ENCODE measurements at regions not wholly inside any gene's neighbourhood (a gene's known extent, or its start where the extent isn't known, plus 50 kb on each side); places are given as distances from the start of the nearest gene placed in this dataset.

GRCh38 chr11:101277036-101277435 lies 147.4 kb upstream of the PGR start:
- Histone ChIP-seq H3K4me3 (no peak overlapping the region), H3K4me2 (ENCODE audit: unreplicated experiment) (no peak overlapping the region), H3K79me2 (ENCODE audit: insufficient read depth) (no peaks in the 10 kb centered on the region), H2AFZ (no peak overlapping the region), H3K36me3 (ENCODE audit: low read depth) (no peaks in the 10 kb centered on the region), H3K9me3 (ENCODE audit: low read depth) (no peaks in the 10 kb centered on the region), H3K4me1 (ENCODE audit: insufficient read depth) (no peaks in the 10 kb centered on the region), H3K9ac (no peak overlapping the region), H3K27me3 (replicated peaks; ENCODE audit: insufficient read depth) (no peaks in the 10 kb centered on the region), H3F3A (ENCODE audit: insufficient read depth) (no peaks in the 10 kb centered on the region), H3K27ac (no peak overlapping the region), H3K9me2 (ENCODE audit: insufficient read depth) (no peaks in the 10 kb centered on the region), H4K20me1 (ENCODE audit: insufficient read depth) (no peaks in the 10 kb centered on the region)
- WGBS, 2 experiments (ENCODE audit: low coverage in 1 of 2, low lambda C conversion rate in 2 of 2, missing lambda C conversion rate in 2 of 2), result 57 to 71% methylated on average over 1 of the region's 1 CpG
- no peak for TF ChIP-seq EZH2phosphoT487 (IDR thresholded peaks at IDR 0.05; ENCODE audit: insufficient read depth, low read depth)
- no peak for TF ChIP-seq EZH2 (IDR thresholded peaks at IDR 0.05; ENCODE audit: insufficient read depth, poor library complexity, severe bottlenecking)
- in situ Hi-C loops (cut with MboI), result no loop called here
- no peak for DNase-seq

DNA sequence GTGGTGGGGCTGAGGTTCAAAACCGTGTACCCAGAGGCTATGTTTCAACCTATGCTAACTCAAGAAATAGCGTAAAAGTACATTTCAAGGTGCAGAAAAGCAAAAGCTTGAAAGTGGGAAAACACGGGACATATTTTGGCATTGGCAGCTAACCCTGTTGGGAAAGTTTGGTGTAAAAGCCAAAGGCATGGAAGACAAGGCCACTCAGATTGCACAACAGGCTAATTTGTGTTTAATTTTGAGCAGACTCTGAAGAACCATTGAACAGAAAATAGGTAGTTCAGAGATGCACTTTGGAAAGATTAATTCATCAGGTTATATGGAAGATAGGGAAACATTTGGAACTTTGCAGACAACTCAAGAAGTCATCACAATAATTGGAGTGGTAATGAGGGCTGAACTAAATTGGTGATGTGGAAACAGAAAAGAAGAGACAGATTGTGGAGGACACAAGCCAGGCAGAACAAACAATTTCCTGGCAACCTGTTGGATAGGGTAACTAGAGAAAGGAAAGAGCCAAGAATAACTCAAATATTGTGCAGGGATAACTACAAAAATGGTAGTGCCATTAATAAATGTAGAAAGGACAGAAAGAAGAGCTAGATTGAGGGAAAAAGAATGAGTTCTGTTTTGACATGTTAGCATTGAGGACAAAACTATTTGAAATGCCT lies 140.5 kb upstream of the PGR start:
- Histone ChIP-seq H3K4me1 (ENCODE audit: insufficient read depth) (no peaks in the 10 kb centered on the region), H3K9me2 (ENCODE audit: insufficient read depth) (no peaks in the 10 kb centered on the region), H3K4me3 (no peak overlapping the region), H3F3A (ENCODE audit: insufficient read depth) (no peaks in the 10 kb centered on the region), H3K4me2 (ENCODE audit: unreplicated experiment) (no peak overlapping the region), H3K9ac (no peak overlapping the region), H3K36me3 (ENCODE audit: low read depth) (no peaks in the 10 kb centered on the region), H2AFZ (no peak overlapping the region), H3K27me3 (replicated peaks; ENCODE audit: insufficient read depth) (no peaks in the 10 kb centered on the region), H3K9me3 (ENCODE audit: low read depth) (no peaks in the 10 kb centered on the region), H3K27ac (no peak overlapping the region), H4K20me1 (ENCODE audit: insufficient read depth) (no peaks in the 10 kb centered on the region), H3K79me2 (ENCODE audit: insufficient read depth) (no peaks in the 10 kb centered on the region)
- 41 to 45% methylated on average over 3 of the region's 3 CpGs for WGBS, 2 experiments (ENCODE audit: low coverage in 1 of 2, low lambda C conversion rate in 2 of 2, missing lambda C conversion rate in 2 of 2)
- in situ Hi-C loops (cut with MboI), result no loop called here
- TF ChIP-seq EZH2phosphoT487 (IDR thresholded peaks at IDR 0.05; ENCODE audit: insufficient read depth, low read depth), result no peak
- TF ChIP-seq EZH2 (IDR thresholded peaks at IDR 0.05; ENCODE audit: insufficient read depth, poor library complexity, severe bottlenecking), result no peak
- no peak for DNase-seq

DNA sequence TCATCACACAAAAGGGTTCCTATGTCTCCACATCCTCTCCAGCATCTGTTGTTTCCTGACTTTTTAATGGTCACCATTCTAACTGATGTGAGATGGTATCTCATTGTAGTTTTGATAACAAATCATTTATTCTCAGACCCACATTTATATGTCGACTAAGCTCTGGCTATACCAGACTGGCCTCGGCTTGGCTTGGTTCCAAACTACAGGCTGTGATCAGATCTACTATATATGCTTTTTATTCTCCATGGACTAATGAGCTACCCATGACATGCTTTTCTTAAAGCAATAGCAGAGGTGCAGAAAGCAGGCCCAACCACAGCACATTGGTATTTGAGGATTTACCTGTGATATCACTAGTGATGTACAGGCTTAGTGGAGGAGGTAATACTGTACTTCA lies 139.8 kb upstream of the PGR start:
- Histone ChIP-seq H3K4me3 (no peak overlapping the region), H3K27me3 (replicated peaks; ENCODE audit: insufficient read depth) (no peaks in the 10 kb centered on the region), H3K4me2 (ENCODE audit: unreplicated experiment) (no peak overlapping the region), H3K36me3 (ENCODE audit: low read depth) (no peaks in the 10 kb centered on the region), H4K20me1 (ENCODE audit: insufficient read depth) (no peaks in the 10 kb centered on the region), H3K4me1 (ENCODE audit: insufficient read depth) (no peaks in the 10 kb centered on the region), H2AFZ (no peak overlapping the region), H3K9me2 (ENCODE audit: insufficient read depth) (no peaks in the 10 kb centered on the region), H3K9ac (no peak overlapping the region), H3K9me3 (ENCODE audit: low read depth) (no peaks in the 10 kb centered on the region), H3K79me2 (ENCODE audit: insufficient read depth) (no peaks in the 10 kb centered on the region), H3K27ac (no peak overlapping the region), H3F3A (ENCODE audit: insufficient read depth) (no peaks in the 10 kb centered on the region)
- in situ Hi-C loops (cut with MboI), result no loop called here
- DNase-seq, result no peak
- TF ChIP-seq EZH2 (IDR thresholded peaks at IDR 0.05; ENCODE audit: insufficient read depth, poor library complexity, severe bottlenecking) (no peak), EZH2phosphoT487 (IDR thresholded peaks at IDR 0.05; ENCODE audit: insufficient read depth, low read depth) (no peak)
- 30 to 31% methylated on average over 2 of the region's 2 CpGs for WGBS, 2 experiments (ENCODE audit: low coverage in 1 of 2, low lambda C conversion rate in 2 of 2, missing lambda C conversion rate in 2 of 2)

- no peaks in the 10 kb centered on the region for H3K9me3 ChIP-seq (ENCODE audit: low read depth)
- no peaks in the 10 kb centered on the region for H3K4me1 ChIP-seq (ENCODE audit: insufficient read depth)
- H3F3A ChIP-seq (ENCODE audit: insufficient read depth), result no peaks in the 10 kb centered on the region
- H3K9me2 ChIP-seq (ENCODE audit: insufficient read depth), result no peaks in the 10 kb centered on the region
- H3K36me3 ChIP-seq (ENCODE audit: low read depth), result no peaks in the 10 kb centered on the region
- no peaks in the 10 kb centered on the region for H3K27me3 ChIP-seq (replicated peaks; ENCODE audit: insufficient read depth)
- H3K27ac ChIP-seq, result no peak overlapping the region
- no peak overlapping the region for H2AFZ ChIP-seq
- H4K20me1 ChIP-seq (ENCODE audit: insufficient read depth), result no peaks in the 10 kb centered on the region
- H3K4me2 ChIP-seq (ENCODE audit: unreplicated experiment), result no peak overlapping the region
- H3K9ac ChIP-seq, result no peak overlapping the region
- in situ Hi-C loops (cut with MboI), result no loop called here
- TF ChIP-seq EZH2phosphoT487 (IDR thresholded peaks at IDR 0.05; ENCODE audit: insufficient read depth, low read depth), result no peak
- H3K4me3 ChIP-seq, result no peak overlapping the region
- no peaks in the 10 kb centered on the region for H3K79me2 ChIP-seq (ENCODE audit: insufficient read depth)
- DNase-seq, result no peak
These were observed 138.0 kb upstream of the PGR start for GRCh38 chr11:101267654-101268053.

DNA sequence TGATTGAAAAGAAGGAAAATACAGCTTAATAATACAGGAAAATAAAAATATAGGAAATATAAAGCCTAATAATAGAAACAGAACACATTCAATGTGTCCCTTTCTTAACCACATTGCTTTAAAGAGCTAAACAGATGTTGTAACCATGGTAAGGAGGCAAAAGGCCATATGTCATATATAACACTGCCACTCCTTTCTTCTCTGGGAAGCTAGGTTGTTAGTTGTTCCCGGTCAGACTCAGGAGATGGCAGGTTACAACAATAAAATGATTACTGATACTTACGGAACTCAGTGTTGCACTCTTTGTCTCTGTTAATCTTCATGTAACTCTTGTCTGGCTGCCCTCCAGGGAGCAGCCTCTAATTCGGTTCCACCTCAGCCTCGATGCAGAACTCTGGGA lies 134.7 kb upstream of the PGR start:
- H3F3A ChIP-seq (ENCODE audit: insufficient read depth), result no peaks in the 10 kb centered on the region
- no peaks in the 10 kb centered on the region for H3K9me3 ChIP-seq (ENCODE audit: low read depth)
- H3K79me2 ChIP-seq (ENCODE audit: insufficient read depth), result no peaks in the 10 kb centered on the region
- TF ChIP-seq EZH2 (IDR thresholded peaks at IDR 0.05; ENCODE audit: insufficient read depth, poor library complexity, severe bottlenecking) (no peak), EZH2phosphoT487 (IDR thresholded peaks at IDR 0.05; ENCODE audit: insufficient read depth, low read depth) (no peak)
- H3K27ac ChIP-seq, result no peak overlapping the region
- no peaks in the 10 kb centered on the region for H3K4me1 ChIP-seq (ENCODE audit: insufficient read depth)
- no peak overlapping the region for H3K4me2 ChIP-seq (ENCODE audit: unreplicated experiment)
- no peaks in the 10 kb centered on the region for H3K36me3 ChIP-seq (ENCODE audit: low read depth)
- in situ Hi-C loops (cut with MboI), result no loop called here
- no peak overlapping the region for H2AFZ ChIP-seq
- no peaks in the 10 kb centered on the region for H4K20me1 ChIP-seq (ENCODE audit: insufficient read depth)
- 28% methylated on average over 4 of the region's 4 CpGs for WGBS, 2 experiments (ENCODE audit: low coverage in 1 of 2, low lambda C conversion rate in 2 of 2, missing lambda C conversion rate in 2 of 2)
- no peaks in the 10 kb centered on the region for H3K9me2 ChIP-seq (ENCODE audit: insufficient read depth)
- no peak overlapping the region for H3K4me3 ChIP-seq
- no peak for DNase-seq
- no peaks in the 10 kb centered on the region for H3K27me3 ChIP-seq (replicated peaks; ENCODE audit: insufficient read depth)
- no peak overlapping the region for H3K9ac ChIP-seq
